Cardiac fibroblast (primary cell): ENCODE measurements at regions not wholly inside any gene's neighbourhood (a gene's known extent, or its start where the extent isn't known, plus 50 kb on each side); places are given as distances from the start of the nearest gene placed in this dataset.

ENCODE experiments used
- DNase-seq, 2 donors: peaks; one replicate each; pipeline versions ENCODE4 v3.0.0 to v3.0.0-alpha.2; 2010; ENCODE audit warnings: low read depth in 2 of 2
- H3K4me3 ChIP-seq, 2 donors: replicated peaks in 1 of 2; 1 replicate in 1 of 2; 2 replicates in 1 of 2; pipeline ENCODE4 v1.5.1; 2011; ENCODE audit warnings: low read depth in 2 of 2, low read length in 2 of 2, mild to moderate bottlenecking in 2 of 2, moderate library complexity in 1 of 2
- CTCF ChIP-seq: IDR thresholded peaks from one replicate; pipeline ENCODE4 v1.5.1; 2011; ENCODE audit warnings: low read depth, mild to moderate bottlenecking, low read length, inconsistent platforms

DNA sequence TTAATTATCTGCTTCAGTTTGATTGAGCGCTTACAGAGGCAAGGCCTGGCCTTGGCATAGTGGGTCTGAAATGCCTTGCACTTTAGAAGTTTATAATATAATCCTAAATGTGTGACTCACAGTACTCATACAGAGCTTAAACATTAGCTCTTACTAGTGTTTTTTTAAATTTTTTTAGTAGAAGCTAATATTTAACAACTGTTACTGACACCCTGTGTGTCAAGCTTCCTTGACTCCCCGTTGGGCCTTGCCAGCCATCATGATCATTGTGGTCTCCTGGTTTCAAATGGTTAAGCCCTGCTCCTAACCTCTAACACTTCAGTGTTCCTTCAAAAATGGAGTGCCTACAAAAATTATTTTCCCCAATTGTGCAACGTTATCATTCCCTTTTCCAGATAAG is 126.9 kb downstream of the GALC start:
- DNase-seq: no peak
- H3K4me3 ChIP-seq: no peak overlapping the region
- no peak for TF ChIP-seq CTCF

DNA sequence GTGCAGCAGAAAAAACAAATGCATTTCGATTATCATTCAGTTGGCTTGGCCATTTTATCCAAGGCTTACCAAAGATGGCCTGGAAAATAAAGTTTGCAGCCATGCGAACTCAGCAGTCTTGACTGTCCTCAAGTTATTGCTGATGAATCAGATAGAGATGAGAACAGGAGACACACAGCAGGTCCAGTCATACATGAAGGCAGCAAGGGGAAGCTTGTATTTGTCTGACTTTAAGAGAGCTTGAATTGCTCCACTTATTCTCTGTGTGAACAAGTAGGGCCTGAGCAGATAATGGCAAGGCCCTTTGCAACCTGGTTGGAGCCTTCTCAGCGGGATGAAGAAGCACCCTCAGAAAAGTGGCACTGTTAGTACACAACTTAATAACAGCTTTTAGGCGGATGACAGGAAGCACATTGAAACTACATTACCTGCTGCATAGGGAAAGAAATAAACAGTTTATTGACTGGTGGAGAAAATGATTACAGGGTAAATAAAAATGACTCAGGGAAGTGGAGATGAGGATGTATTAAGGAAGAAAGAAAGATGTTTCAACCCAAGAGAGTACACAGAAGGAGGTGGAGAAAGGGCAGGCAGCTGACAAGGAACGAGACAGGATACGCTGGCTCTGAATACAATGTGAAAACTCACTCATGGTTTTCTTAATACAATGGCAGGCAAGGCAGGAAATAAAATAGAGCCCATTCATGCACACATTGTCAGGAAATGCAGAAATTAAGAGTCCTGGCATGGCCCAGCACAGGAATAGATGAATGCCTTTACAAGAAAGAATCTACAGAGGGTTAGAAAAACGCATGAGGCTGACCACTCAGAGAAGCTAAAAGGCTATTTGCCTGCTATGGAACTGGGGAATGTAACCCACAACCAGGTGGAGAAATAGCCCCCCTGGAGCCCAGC is 128.4 kb downstream of the GALC start:
- peak in 1 of 2 donors; percentile 4 for DNase-seq

DNA sequence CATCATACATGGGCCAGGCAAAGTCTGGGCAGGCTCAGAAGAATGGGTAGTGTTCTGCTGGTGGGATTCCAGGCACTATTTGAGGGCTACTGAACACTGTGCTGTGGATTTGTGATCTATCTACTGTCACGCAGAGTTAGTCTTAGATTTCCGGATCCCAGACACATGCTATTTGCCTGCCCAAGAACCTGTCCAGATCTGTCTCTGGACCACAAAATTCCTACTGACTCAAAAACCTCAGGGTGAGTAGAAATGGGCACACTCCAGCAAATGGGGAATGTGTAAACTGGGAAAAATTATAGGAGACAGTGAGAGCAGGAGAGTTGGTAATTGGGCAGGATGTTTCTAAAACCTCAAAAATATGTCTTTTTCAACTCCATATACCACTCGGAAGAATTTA is 129.9 kb downstream of the GALC start:
- DNase-seq: no peak
- no peak for TF ChIP-seq CTCF
- no peak overlapping the region for H3K4me3 ChIP-seq

More for the DNA sequence above, 128.4 kb downstream of the GALC start:
- H3K4me3 ChIP-seq: no peak overlapping the region
- TF ChIP-seq CTCF: no peak

- DNase-seq: no peak
- H3K4me3 ChIP-seq: no peak overlapping the region
- no peak for TF ChIP-seq CTCF
These were observed 140.9 kb downstream of the GALC start for GRCh38 chr14:87852107-87852506.

GRCh38 chr14:87851190-87851589 is 141.8 kb downstream of the GALC start:
- TF ChIP-seq CTCF: no peak
- H3K4me3 ChIP-seq: no peak overlapping the region
- DNase-seq: no peak

GRCh38 chr14:87847216-87847755 is 145.7 kb downstream of the GALC start:
- H3K4me3 ChIP-seq: no peak overlapping the region
- DNase-seq: no peak

More at GRCh38 chr14:87847216-87847755, 145.7 kb downstream of the GALC start:
- TF ChIP-seq CTCF: no peak
